Peyer's patch (tissue), 4 donors: ENCODE measurements at regions not wholly inside any gene's neighbourhood (a gene's known extent, or its start where the extent isn't known, plus 50 kb on each side); places are given as distances from the start of the nearest gene placed in this dataset.

Experiments
- DNase-seq, 3 donors: peaks; one replicate each; pipeline ENCODE4 v3.0.0-alpha.2; 2017 to 2019
- H3K27ac ChIP-seq, 4 donors: fragments of 200-600 bp; sonication (generic); one replicate each; pipeline ENCODE4 v1.5.1; 2016 to 2019
- H3K27me3 ChIP-seq, 2 donors: fragments of 200-600 bp; sonication (generic); one replicate each; pipeline ENCODE4 v1.5.1; 2019
- H3K36me3 ChIP-seq, 3 donors: fragments of 200-600 bp; sonication (generic); one replicate each; pipeline ENCODE4 v1.5.1; 2016 to 2019
- H3K4me1 ChIP-seq, 4 donors: fragments of 200-600 bp; sonication (generic); one replicate each; pipeline ENCODE4 v1.5.1; 2016 to 2019
- H3K4me3 ChIP-seq, 4 donors: fragments of 200-600 bp; sonication (generic); 1 replicate in 3 of 4; 2 replicates in 1 of 4; pipeline ENCODE4 v1.5.1; 2016 to 2019; ENCODE audit warnings: mild to moderate bottlenecking in 1 of 4
- H3K9me3 ChIP-seq, 4 donors: fragments of 200-600 bp; sonication (generic); one replicate each; pipeline ENCODE4 v1.5.1; 2016 to 2019; ENCODE audit warnings: mild to moderate bottlenecking in 1 of 4
- CTCF ChIP-seq, 6 experiments: fragments of 450-650 bp in 4 of 6; fragments of 200-600 bp in 2 of 6; sonication (generic) in 1 of 6; IDR thresholded peaks; one replicate each; pipeline ENCODE4 v1.5.1; 2017 to 2019; ENCODE audit warnings: antibody characterized with exemption in 6 of 6, mild to moderate bottlenecking in 3 of 6, moderate library complexity in 1 of 6
- POLR2A ChIP-seq, 2 donors: fragments of 450-650 bp; IDR thresholded peaks; one replicate each; pipeline ENCODE4 v1.5.1; 2017; ENCODE audit warnings: antibody characterized with exemption in 2 of 2, mild to moderate bottlenecking in 2 of 2, moderate library complexity in 2 of 2

- H3K36me3 ChIP-seq = no peaks in the 10 kb centered on the region
- no peak overlapping the region for H3K27ac ChIP-seq
- H3K27me3 ChIP-seq = no peaks in the 10 kb centered on the region
- H3K9me3 ChIP-seq = no peaks in the 10 kb centered on the region
- no peak overlapping the region for H3K4me3 ChIP-seq
- TF ChIP-seq CTCF (IDR thresholded peaks at IDR 0.05) = no peak
- TF ChIP-seq POLR2A (IDR thresholded peaks at IDR 0.05) = no peak
- H3K4me1 ChIP-seq = no peaks in the 10 kb centered on the region
- no peak for DNase-seq
Measured at GRCh38 chr12:13609894-13610679, 371.3 kb downstream of the GRIN2B start.

- Histone ChIP-seq H3K9me3 (no peaks in the 10 kb centered on the region), H3K27ac (no peak overlapping the region), H3K36me3 (no peaks in the 10 kb centered on the region), H3K4me3 (no peak overlapping the region), H3K4me1 (no peaks in the 10 kb centered on the region), H3K27me3 (no peaks in the 10 kb centered on the region)
- DNase-seq = no peak
- no peak for TF ChIP-seq CTCF (IDR thresholded peaks at IDR 0.05)
- TF ChIP-seq POLR2A (IDR thresholded peaks at IDR 0.05) = no peak
Measured at GRCh38 chr12:13606290-13606689, 375.1 kb downstream of the GRIN2B start.

- no peak for TF ChIP-seq POLR2A (IDR thresholded peaks at IDR 0.05)
- no peak for TF ChIP-seq CTCF (IDR thresholded peaks at IDR 0.05)
- no peaks in the 10 kb centered on the region for H3K27me3 ChIP-seq
- H3K4me1 ChIP-seq = no peaks in the 10 kb centered on the region
- H3K27ac ChIP-seq = no peak overlapping the region
- DNase-seq = no peak
- no peaks in the 10 kb centered on the region for H3K9me3 ChIP-seq
- H3K4me3 ChIP-seq = no peak overlapping the region
- no peaks in the 10 kb centered on the region for H3K36me3 ChIP-seq
Measured at GRCh38 chr12:13603953-13604352, 377.4 kb downstream of the GRIN2B start.

GRCh38 chr12:13602172-13602571 is 379.2 kb downstream of the GRIN2B start:
- no peaks in the 10 kb centered on the region for H3K27me3 ChIP-seq
- TF ChIP-seq POLR2A (IDR thresholded peaks at IDR 0.05) (no peak), CTCF (IDR thresholded peaks at IDR 0.05) (no peak)
- no peak overlapping the region for H3K27ac ChIP-seq
- no peaks in the 10 kb centered on the region for H3K36me3 ChIP-seq
- no peak for DNase-seq
- H3K4me1 ChIP-seq = no peaks in the 10 kb centered on the region
- no peak overlapping the region for H3K4me3 ChIP-seq
- no peaks in the 10 kb centered on the region for H3K9me3 ChIP-seq

- Histone ChIP-seq H3K27ac (no peak overlapping the region), H3K27me3 (no peaks in the 10 kb centered on the region), H3K9me3 (no peaks in the 10 kb centered on the region), H3K4me3 (no peak overlapping the region), H3K4me1 (no peaks in the 10 kb centered on the region), H3K36me3 (no peaks in the 10 kb centered on the region)
- TF ChIP-seq CTCF (IDR thresholded peaks at IDR 0.05) (no peak), POLR2A (IDR thresholded peaks at IDR 0.05) (no peak)
- no peak for DNase-seq
Measured at GRCh38 chr12:13599176-13599575, 382.2 kb downstream of the GRIN2B start.
